ENCODE measurements at regions not wholly inside any gene's neighbourhood (a gene's known extent, or its start where the extent isn't known, plus 50 kb on each side); places are given as distances from the start of the nearest gene placed in this dataset.
"Not testable (repeated sequence)": the region's sequence is repeated elsewhere in the genome, so short reads cannot be mapped to it uniquely, and the experiment has no call there.

- TF ChIP-seq CTCF (IDR thresholded peaks at IDR 0.05; ENCODE audit: insufficient read depth, low read length) = no peak
- no peak overlapping the region for H3K4me3 ChIP-seq (ENCODE audit: low read depth, low read length)
- no peak for DNase-seq (ENCODE audit: low read depth)
These were observed 416.0 kb downstream of the ICE1 start for GRCh38 chr5:5838493-5838892.

GRCh38 chr5:5831622-5832021, 409.1 kb downstream of the ICE1 start:
- DNase-seq (ENCODE audit: low read depth); H3K4me3 ChIP-seq (ENCODE audit: low read depth, low read length): not testable (repeated sequence)

GRCh38 chr5:5828619-5829018, 406.1 kb downstream of the ICE1 start:
- TF ChIP-seq CTCF (IDR thresholded peaks at IDR 0.05; ENCODE audit: insufficient read depth, low read length) = no peak
- no peak overlapping the region for H3K4me3 ChIP-seq (ENCODE audit: low read depth, low read length)
- no peak for DNase-seq (ENCODE audit: low read depth)

- no peak overlapping the region for H3K4me3 ChIP-seq (ENCODE audit: low read depth, low read length)
- TF ChIP-seq CTCF (IDR thresholded peaks at IDR 0.05; ENCODE audit: insufficient read depth, low read length) = no peak
- no peak for DNase-seq (ENCODE audit: low read depth)
These were observed 404.4 kb downstream of the ICE1 start for GRCh38 chr5:5826911-5827310.

- DNase-seq (ENCODE audit: low read depth) = no peak
- TF ChIP-seq CTCF (IDR thresholded peaks at IDR 0.05; ENCODE audit: insufficient read depth, low read length) = no peak
- no peak overlapping the region for H3K4me3 ChIP-seq (ENCODE audit: low read depth, low read length)
These were observed 400.3 kb downstream of the ICE1 start for GRCh38 chr5:5822729-5823257.

GRCh38 chr5:5816960-5817359, 394.5 kb downstream of the ICE1 start:
- no peak for DNase-seq (ENCODE audit: low read depth)
- TF ChIP-seq CTCF (IDR thresholded peaks at IDR 0.05; ENCODE audit: insufficient read depth, low read length) = no peak
- no peak overlapping the region for H3K4me3 ChIP-seq (ENCODE audit: low read depth, low read length)

- H3K4me3 ChIP-seq (ENCODE audit: low read depth, low read length) = no peak overlapping the region
- TF ChIP-seq CTCF (IDR thresholded peaks at IDR 0.05; ENCODE audit: insufficient read depth, low read length) = no peak
- no peak for DNase-seq (ENCODE audit: low read depth)
These were observed 391.0 kb downstream of the ICE1 start for GRCh38 chr5:5813441-5813840.
